ENCODE measurements at regions not wholly inside any gene's neighbourhood (a gene's known extent, or its start where the extent isn't known, plus 50 kb on each side); places are given as distances from the start of the nearest gene placed in this dataset.

- TF ChIP-seq EP300 (IDR thresholded peaks at IDR 0.05; ENCODE audit: borderline replicate concordance) (no peak), TCF12 (IDR thresholded peaks at IDR 0.05; ENCODE audit: low read depth) (no peak), REST (IDR thresholded peaks at IDR 0.05; ENCODE audit: low read depth) (no peak), NFIC (IDR thresholded peaks at IDR 0.05) (no peak), CREB1 (IDR thresholded peaks at IDR 0.05; ENCODE audit: low read depth) (no peak), RAD21 (IDR thresholded peaks at IDR 0.05; ENCODE audit: low read depth) (no peak), TAF1 (IDR thresholded peaks at IDR 0.05; ENCODE audit: low read depth) (no peak), TEAD4 (IDR thresholded peaks at IDR 0.05) (no peak), ZBTB7A (IDR thresholded peaks at IDR 0.05; ENCODE audit: low read depth) (no peak), YY1 (IDR thresholded peaks at IDR 0.05; ENCODE audit: low read depth) (no peak), USF1 (IDR thresholded peaks at IDR 0.05) (no peak), FOXM1 (IDR thresholded peaks at IDR 0.05; ENCODE audit: borderline replicate concordance, low read depth) (no peak)
- TF ChIP-seq, protein P1, sequence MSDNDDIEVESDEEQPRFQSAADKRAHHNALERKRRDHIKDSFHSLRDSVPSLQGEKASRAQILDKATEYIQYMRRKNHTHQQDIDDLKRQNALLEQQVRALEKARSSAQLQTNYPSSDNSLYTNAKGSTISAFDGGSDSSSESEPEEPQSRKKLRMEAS (IDR thresholded peaks at IDR 0.05), result no peak
Observed at GRCh38 chr3:162077108-162077507, 580.5 kb downstream of the OTOL1 start.

GRCh38 chr3:162082516-162082915 is 585.9 kb downstream of the OTOL1 start:
- TF ChIP-seq CREB1 (IDR thresholded peaks at IDR 0.05; ENCODE audit: low read depth), result no peak
- TF ChIP-seq TAF1 (IDR thresholded peaks at IDR 0.05; ENCODE audit: low read depth), result no peak
- TF ChIP-seq YY1 (IDR thresholded peaks at IDR 0.05; ENCODE audit: low read depth), result no peak
- TF ChIP-seq EGR1 (IDR thresholded peaks at IDR 0.05), result no peak
- no peak for TF ChIP-seq CEBPB (IDR thresholded peaks at IDR 0.05)
- no peak for TF ChIP-seq USF1 (IDR thresholded peaks at IDR 0.05)
- TF ChIP-seq ZBTB7A (IDR thresholded peaks at IDR 0.05; ENCODE audit: low read depth), result no peak
- no peak for TF ChIP-seq FOXM1 (IDR thresholded peaks at IDR 0.05; ENCODE audit: borderline replicate concordance, low read depth)
- TF ChIP-seq, protein P1 (IDR thresholded peaks at IDR 0.05), result no peak
- no peak for TF ChIP-seq RAD21 (IDR thresholded peaks at IDR 0.05; ENCODE audit: low read depth)
- TF ChIP-seq NFIC (IDR thresholded peaks at IDR 0.05), result no peak
- no peak for TF ChIP-seq REST (IDR thresholded peaks at IDR 0.05; ENCODE audit: low read depth)
- TF ChIP-seq TEAD4 (IDR thresholded peaks at IDR 0.05), result no peak

GRCh38 chr3:162087361-162087760 is 590.8 kb downstream of the OTOL1 start:
- TF ChIP-seq CREB1 (IDR thresholded peaks at IDR 0.05; ENCODE audit: low read depth) (no peak), EGR1 (IDR thresholded peaks at IDR 0.05) (no peak), REST (IDR thresholded peaks at IDR 0.05; ENCODE audit: low read depth) (no peak), FOXM1 (IDR thresholded peaks at IDR 0.05; ENCODE audit: borderline replicate concordance, low read depth) (no peak), TAF1 (IDR thresholded peaks at IDR 0.05; ENCODE audit: low read depth) (no peak), CEBPB (IDR thresholded peaks at IDR 0.05) (no peak), RAD21 (IDR thresholded peaks at IDR 0.05; ENCODE audit: low read depth) (no peak), YY1 (IDR thresholded peaks at IDR 0.05; ENCODE audit: low read depth) (no peak), NFIC (IDR thresholded peaks at IDR 0.05) (no peak)
- TF ChIP-seq, protein P1 (IDR thresholded peaks at IDR 0.05), result no peak

GRCh38 chr3:162092751-162093150 is 596.1 kb downstream of the OTOL1 start:
- TF ChIP-seq YY1 (IDR thresholded peaks at IDR 0.05; ENCODE audit: low read depth) (no peak), ZBTB7A (IDR thresholded peaks at IDR 0.05; ENCODE audit: low read depth) (no peak), TEAD4 (IDR thresholded peaks at IDR 0.05) (no peak), RAD21 (IDR thresholded peaks at IDR 0.05; ENCODE audit: low read depth) (no peak), USF1 (IDR thresholded peaks at IDR 0.05) (no peak), EGR1 (IDR thresholded peaks at IDR 0.05) (no peak), EP300 (IDR thresholded peaks at IDR 0.05; ENCODE audit: borderline replicate concordance) (no peak), CREB1 (IDR thresholded peaks at IDR 0.05; ENCODE audit: low read depth) (no peak), NFIC (IDR thresholded peaks at IDR 0.05) (no peak), FOXM1 (IDR thresholded peaks at IDR 0.05; ENCODE audit: borderline replicate concordance, low read depth) (no peak), TAF1 (IDR thresholded peaks at IDR 0.05; ENCODE audit: low read depth) (no peak), TCF12 (IDR thresholded peaks at IDR 0.05; ENCODE audit: low read depth) (no peak), CEBPB (IDR thresholded peaks at IDR 0.05) (no peak), REST (IDR thresholded peaks at IDR 0.05; ENCODE audit: low read depth) (no peak)
- TF ChIP-seq, protein P1 (IDR thresholded peaks at IDR 0.05), result no peak
